K562 (cell line): ENCODE measurements at regions not wholly inside any gene's neighbourhood (a gene's known extent, or its start where the extent isn't known, plus 50 kb on each side); places are given as distances from the start of the nearest gene placed in this dataset.

Source experiments
- CBX3 ChIP-seq, 2 experiments: IDR thresholded peaks; 1 replicate in 1 of 2; 2 replicates in 1 of 2; pipeline ENCODE4 v1.6.1; 2012; ENCODE audit warnings: inconsistent platforms in 2 of 2, low read length in 2 of 2, borderline replicate concordance in 1 of 2, control low read depth in 1 of 2
- E2F8 ChIP-seq: fragments of 450-650 bp; IDR thresholded peaks from 2 replicates; pipeline ENCODE4 v1.7.1; 2018; ENCODE audit warnings: mild to moderate bottlenecking, low read depth; ENCODE audit not compliant: partially characterized antibody
- FOXM1 ChIP-seq, 2 experiments: fragments of 450-650 bp in 1 of 2; sonication (generic) in 1 of 2; formaldehyde crosslinking in 1 of 2; IDR thresholded peaks; 2 replicates each; pipeline versions ENCODE4 v1.6.1 to v1.9.0; 2017 to 2022; ENCODE audit warnings: low read depth in 2 of 2, mild to moderate bottlenecking in 2 of 2, missing genetic modification reagents in 1 of 2, moderate library complexity in 1 of 2
- FOXO4 ChIP-seq: fragments of 450-650 bp; formaldehyde crosslinking; IDR thresholded peaks from 2 replicates; pipeline ENCODE4 v1.4.0; 2020; ENCODE audit warnings: mild to moderate bottlenecking, moderate library complexity
- MBD1 ChIP-seq: fragments of 250-450 bp; sonication (Bioruptor Pico); IDR thresholded peaks from 2 replicates; pipeline ENCODE4 v1.8.0; 2022; ENCODE audit warnings: inconsistent platforms
- MED1 ChIP-seq: sonication (generic); formaldehyde crosslinking; IDR thresholded peaks from 2 replicates; pipeline ENCODE4 v1.8.1; 2023; ENCODE audit warnings: missing genetic modification reagents, borderline replicate concordance
- OTX1 ChIP-seq: fragments of 450-650 bp; formaldehyde crosslinking; IDR thresholded peaks from 2 replicates; pipeline ENCODE4 v1.4.0; 2022; ENCODE audit warnings: mild to moderate bottlenecking
- PREB ChIP-seq: sonication (generic); formaldehyde crosslinking; IDR thresholded peaks from 2 replicates; pipeline ENCODE4 v1.8.1; 2023; ENCODE audit warnings: mild to moderate bottlenecking, missing genetic modification reagents
- PRMT5 ChIP-seq: sonication (generic); formaldehyde crosslinking; IDR thresholded peaks from 2 replicates; pipeline ENCODE4 v1.5.0; 2020; ENCODE audit warnings: missing genetic modification reagents
- SMAD2 ChIP-seq: fragments of 150-350 bp; IDR thresholded peaks from 2 replicates; pipeline ENCODE4 v1.6.1; 2014; ENCODE audit warnings: low read depth, mild to moderate bottlenecking, low read length
- SMAD3 ChIP-seq: fragments of 450-650 bp; formaldehyde crosslinking; conservative IDR thresholded peaks from 2 replicates; pipeline ENCODE4 v1.4.0; 2020; ENCODE audit warnings: mild to moderate bottlenecking
- SREBF1 ChIP-seq: fragments of 150-350 bp; IDR thresholded peaks from 2 replicates; pipeline ENCODE4 v1.6.1; 2014; ENCODE audit warnings: antibody characterized with exemption, low read depth, low read length, borderline replicate concordance
- SRSF7 ChIP-seq: fragments of 200-400 bp; formaldehyde crosslinking; optimal IDR thresholded peaks from 2 replicates; pipeline ENCODE3; 2017; ENCODE audit warnings: mild to moderate bottlenecking, low read depth, low read length
- STAT5A ChIP-seq: IDR thresholded peaks from 2 replicates; pipeline ENCODE4 v1.6.1; 2012; ENCODE audit warnings: low read length, inconsistent platforms, borderline replicate concordance
- ZNF253 ChIP-seq: fragments of 250-450 bp; sonication (Bioruptor Pico); conservative IDR thresholded peaks from 2 replicates; pipeline ENCODE4 v1.6.1; 2021; ENCODE audit warnings: mild to moderate bottlenecking
- ZNF3 ChIP-seq: fragments of 250-450 bp; sonication (Bioruptor Pico); IDR thresholded peaks from 2 replicates; pipeline ENCODE4 v1.5.0; 2021; ENCODE audit warnings: mild to moderate bottlenecking, moderate library complexity
- ZNF644 ChIP-seq: fragments of 200-800 bp; sonication (Bioruptor generic); IDR thresholded peaks from 2 replicates; pipeline ENCODE4 v1.6.1; 2016; ENCODE audit warnings: low read depth, missing genetic modification characterization, missing compliant biosample characterization
- ZNF75A ChIP-seq: fragments of 450-650 bp; formaldehyde crosslinking; IDR thresholded peaks from 2 replicates; pipeline ENCODE4 v1.4.0; 2020; ENCODE audit warnings: mild to moderate bottlenecking
- TF ChIP-seq, protein P1 (sequence below): sonication (generic); formaldehyde crosslinking; IDR thresholded peaks from 2 replicates; pipeline ENCODE4 v1.9.0; 2022; ENCODE audit warnings: mild to moderate bottlenecking, missing genetic modification reagents
- TF ChIP-seq, protein P2 (sequence below): fragments of 450-650 bp; IDR thresholded peaks from one replicate; pipeline ENCODE4 v1.6.1; 2018; ENCODE audit warnings: mild to moderate bottlenecking, moderate library complexity; ENCODE audit not compliant: partially characterized antibody

DNA sequence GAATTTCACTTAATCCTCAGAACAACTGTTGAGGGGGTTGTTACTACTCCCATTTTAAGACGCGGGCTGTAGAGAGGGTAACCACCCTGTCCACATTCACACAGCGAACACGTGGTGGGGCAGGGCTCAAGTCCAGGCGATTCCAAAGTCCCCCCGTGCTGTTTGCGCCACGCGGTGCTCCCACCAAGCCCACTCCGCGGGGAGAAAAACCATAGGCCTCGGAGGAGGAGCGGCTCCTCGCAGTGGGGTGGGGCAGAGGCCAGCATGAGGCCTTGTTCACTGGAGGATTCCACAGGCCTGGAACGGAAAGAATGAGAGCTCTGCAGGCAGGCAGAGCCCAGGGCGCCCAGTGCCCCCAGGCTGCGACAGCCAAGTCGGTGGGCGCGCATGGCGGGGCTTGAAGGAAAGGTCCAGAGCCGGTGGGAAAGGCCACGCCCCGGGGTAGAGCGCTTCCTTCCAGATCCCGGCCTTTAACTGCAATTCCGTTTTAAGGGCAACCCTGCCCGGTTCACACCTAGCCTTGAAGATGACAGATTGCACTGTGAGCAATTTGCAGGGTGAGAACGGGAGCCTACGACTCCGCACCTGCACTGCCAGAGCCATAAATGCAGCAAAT lies 161.8 kb upstream of the TBL1XR1 start (continued):
- no peak for TF ChIP-seq E2F8
- no peak for TF ChIP-seq MBD1
- TF ChIP-seq, protein P1, sequence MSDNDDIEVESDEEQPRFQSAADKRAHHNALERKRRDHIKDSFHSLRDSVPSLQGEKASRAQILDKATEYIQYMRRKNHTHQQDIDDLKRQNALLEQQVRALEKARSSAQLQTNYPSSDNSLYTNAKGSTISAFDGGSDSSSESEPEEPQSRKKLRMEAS (CRISPR knock-in tag) = peak; percentile 85
- no peak for TF ChIP-seq SRSF7
- TF ChIP-seq PRMT5 = no peak
- TF ChIP-seq MED1 = no peak
- TF ChIP-seq ZNF644 (tag) = no peak
- no peak for TF ChIP-seq FOXO4 (CRISPR knock-in tag)
- TF ChIP-seq SMAD2 = no peak
- no peak for TF ChIP-seq OTX1 (CRISPR knock-in tag)
- TF ChIP-seq SREBF1 = no peak
- TF ChIP-seq CBX3 (IDR thresholded peaks at IDR 0.05; ENCODE audit: borderline replicate concordance in 1 of 2, low read length in 2 of 2) = no peak
- TF ChIP-seq SMAD3 (CRISPR knock-in tag) = no peak
- TF ChIP-seq STAT5A = no peak
- TF ChIP-seq FOXM1 (IDR thresholded peaks at IDR 0.05; ENCODE audit: low read depth) = no peak
- no peak for TF ChIP-seq FOXM1 (CRISPR knock-in tag; IDR thresholded peaks at IDR 0.05; ENCODE audit: low read depth)
- TF ChIP-seq, protein P2, sequence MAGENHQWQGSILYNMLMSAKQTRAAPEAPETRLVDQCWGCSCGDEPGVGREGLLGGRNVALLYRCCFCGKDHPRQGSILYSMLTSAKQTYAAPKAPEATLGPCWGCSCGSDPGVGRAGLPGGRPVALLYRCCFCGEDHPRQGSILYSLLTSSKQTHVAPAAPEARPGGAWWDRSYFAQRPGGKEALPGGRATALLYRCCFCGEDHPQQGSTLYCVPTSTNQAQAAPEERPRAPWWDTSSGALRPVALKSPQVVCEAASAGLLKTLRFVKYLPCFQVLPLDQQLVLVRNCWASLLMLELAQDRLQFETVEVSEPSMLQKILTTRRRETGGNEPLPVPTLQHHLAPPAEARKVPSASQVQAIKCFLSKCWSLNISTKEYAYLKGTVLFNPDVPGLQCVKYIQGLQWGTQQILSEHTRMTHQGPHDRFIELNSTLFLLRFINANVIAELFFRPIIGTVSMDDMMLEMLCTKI = no peak
- TF ChIP-seq PREB (CRISPR knock-in tag) = 0 out of 2 replicates have a peak, but pooled peaks have one; percentile 52
- TF ChIP-seq ZNF253 (CRISPR knock-in tag) = no peak
- no peak for TF ChIP-seq ZNF75A (CRISPR knock-in tag)
- no peak for TF ChIP-seq ZNF3 (CRISPR knock-in tag)
